ENCODE measurements at regions not wholly inside any gene's neighbourhood (a gene's known extent, or its start where the extent isn't known, plus 50 kb on each side); places are given as distances from the start of the nearest gene placed in this dataset.
A peak's percentile ranks its signal among the peaks of the same experiment; 100 is the strongest.

DNA sequence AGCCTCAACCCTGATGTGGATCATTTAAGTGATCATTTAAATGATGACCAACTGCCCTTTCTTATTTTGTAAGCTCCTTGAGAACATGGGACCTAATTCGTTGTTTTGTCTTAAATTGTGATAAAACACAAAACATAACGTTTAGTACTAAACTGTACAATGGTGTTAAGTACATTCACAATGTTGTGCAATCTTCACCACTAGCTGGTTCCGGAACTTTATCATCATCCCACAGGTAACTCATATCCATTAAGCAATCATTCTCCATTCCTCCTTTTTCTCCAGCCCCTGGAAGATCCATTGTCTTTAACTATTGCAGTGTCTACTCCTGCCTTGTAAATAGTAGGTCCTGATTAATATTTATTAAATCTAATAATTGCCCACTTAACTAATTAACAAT lies 460.5 kb upstream of the BRINP1 start:
- DNase-seq (ENCODE audit: low spot score): no peak

DNA sequence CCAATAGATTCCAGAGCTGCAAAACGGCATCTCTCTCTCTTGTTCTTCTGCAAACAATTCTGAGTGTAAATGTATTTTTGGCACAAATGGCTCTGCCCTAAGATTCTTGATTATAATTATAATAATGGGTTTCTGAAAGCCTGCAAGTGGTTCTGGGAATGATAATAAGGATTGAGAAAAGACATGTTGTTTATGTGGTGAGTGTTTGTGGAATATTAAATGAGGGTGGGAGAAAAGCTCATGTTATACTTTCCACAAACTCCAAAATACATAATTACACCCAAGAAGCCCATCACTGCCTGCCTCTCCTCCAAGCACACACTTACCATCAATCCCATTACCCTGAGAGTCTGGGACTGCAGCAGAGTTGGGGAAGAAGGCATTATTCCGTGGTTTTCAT lies 460.0 kb upstream of the BRINP1 start:
- DNase-seq (ENCODE audit: low spot score): no peak

DNA sequence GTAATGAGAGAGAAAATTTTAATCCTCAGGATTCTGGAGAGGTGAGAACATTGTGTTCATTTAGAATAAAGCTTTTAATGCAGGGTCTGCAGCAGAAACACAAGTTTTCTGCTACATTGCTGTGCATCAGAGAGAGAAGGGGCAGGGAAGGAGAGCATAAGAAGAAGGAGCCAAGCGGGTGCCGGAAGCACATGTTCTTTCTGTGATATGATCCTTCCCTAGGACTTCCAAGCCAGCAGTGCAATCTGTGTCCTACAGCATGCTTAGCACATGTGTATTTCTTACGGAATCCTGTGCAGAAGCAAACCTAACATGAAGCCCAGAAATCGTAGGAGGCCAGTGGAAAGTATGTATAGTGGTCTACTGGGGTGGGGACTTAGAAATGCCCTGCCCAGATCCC lies 458.3 kb upstream of the BRINP1 start:
- DNase-seq (ENCODE audit: low spot score): no peak

DNA sequence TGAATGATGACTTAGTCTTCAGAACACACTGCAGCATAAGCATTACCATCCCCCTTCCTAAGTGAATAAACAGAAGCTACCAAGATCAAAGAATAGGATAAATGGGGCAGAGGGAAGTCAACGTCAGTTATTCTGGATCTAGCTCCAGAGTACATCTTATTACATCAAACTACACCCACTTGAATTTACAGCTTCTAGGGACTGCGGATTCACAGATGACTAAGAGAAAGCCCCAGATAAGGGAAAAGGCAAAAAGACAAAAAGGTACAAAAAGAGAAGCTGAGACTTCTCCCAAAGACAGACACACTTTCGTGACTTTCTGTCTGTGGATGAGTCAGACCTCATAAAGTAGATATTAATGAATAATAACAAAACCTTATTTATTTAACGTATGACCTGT lies 457.9 kb upstream of the BRINP1 start:
- DNase-seq (ENCODE audit: low spot score): no peak

DNA sequence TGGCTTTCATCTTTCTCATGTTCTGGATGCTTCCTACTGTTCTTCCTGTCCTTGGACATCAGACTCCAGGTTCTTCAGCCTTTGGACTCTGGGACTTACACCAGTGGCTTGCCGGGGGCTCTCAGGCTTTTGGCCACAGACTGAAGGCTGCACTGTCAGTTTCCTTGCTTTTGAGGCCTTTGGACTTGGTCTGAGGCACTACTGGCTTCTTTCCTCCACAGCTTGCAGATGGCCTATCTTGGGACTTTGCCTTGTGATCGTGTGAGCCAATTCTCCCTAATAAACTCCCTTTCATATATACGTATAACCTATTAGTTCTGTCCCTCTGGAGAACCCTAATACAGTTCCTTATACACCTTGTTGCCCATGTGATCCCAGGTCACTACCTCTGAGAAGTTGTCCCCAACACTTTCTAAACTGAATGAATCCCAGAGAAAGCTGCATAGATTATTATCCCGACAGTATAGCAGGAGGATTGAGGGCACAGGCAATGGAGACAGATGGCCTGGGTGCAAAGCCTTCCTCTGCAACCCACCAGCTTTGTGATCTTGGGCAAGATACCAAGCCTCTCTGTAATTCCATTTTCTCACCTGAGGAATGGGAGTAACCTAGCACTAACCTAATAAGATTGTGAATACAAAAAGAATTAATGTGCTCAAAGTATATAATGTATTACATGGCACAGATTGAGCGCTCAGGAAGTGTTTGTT lies 449.6 kb upstream of the BRINP1 start:
- no peak for DNase-seq (ENCODE audit: low spot score)

DNA sequence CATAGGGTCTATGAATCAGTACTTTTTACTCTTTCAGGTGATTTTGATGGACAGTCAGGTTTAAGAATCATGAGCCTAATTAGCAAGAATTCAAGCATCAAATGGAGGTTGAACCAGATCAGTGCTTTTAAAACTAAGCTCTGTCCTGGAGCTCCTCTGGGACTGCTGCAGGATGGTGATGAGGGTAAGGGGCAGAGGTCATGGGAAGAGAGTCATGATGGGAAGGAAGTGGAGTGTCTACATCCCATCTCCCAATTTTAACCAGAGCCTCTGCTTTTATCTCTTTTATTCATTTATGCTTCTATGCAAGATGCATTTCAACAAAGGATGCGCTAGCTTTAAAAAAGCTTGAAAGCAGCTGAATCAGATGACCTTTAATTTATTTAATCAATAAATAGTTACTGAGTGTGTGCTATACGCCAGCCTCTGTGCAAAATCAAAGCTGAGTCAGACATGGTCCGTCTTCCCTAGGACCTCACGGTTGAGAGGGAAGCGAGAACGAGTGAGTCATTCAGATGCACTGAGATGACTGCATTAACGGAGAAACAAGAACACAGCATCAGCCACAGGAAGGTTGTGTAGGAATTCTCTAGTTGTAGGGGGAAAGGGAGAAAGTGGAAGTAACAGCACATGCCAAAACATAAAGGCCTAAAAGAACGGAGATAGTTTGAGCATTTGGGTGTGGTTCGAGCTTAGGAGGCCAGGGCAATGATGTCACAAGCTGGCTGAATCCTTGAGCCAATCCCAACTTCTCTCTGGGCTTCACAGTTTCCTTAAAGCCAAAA lies 441.6 kb upstream of the BRINP1 start:
- DNase-seq (ENCODE audit: low spot score): peak; percentile 23

DNA sequence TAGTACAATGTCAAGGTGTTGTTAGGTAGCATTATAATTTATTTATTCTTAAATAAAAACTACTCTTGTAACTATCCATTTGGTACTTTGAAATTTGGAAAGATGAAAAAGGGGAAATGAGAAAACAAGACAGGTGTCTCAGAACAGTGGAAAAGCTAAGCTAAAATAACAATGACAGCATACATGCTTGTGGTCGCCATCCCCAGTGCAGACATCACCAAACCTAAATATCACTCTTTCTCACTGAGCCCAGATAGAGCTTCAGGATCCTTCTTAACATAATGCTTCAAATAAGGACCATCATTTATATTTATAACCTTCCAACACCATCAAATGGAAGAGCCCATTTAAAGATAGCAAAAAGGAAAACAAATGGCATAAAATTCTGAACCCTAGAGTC lies 434.4 kb upstream of the BRINP1 start:
- no peak for DNase-seq (ENCODE audit: low spot score)

DNA sequence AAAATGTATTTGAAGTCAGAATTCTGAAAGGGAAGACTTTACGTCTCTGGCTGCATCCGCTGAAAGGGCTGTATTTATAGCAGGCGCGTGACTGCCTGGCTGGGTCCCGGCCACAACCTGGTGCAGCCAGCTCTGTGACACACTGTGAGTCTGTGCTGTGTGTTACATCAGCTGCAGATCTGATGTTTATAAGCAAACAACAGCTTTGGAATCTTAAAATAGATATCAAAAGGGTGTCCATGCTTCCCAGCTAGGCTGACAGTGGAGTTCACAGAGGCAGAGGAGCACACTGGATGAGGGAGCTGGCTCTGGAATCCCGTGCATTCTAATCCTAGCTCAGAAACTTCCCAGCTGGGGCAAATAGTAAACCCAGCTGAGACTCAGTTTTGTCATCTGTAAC lies 433.4 kb upstream of the BRINP1 start:
- peak; percentile 10 for DNase-seq (ENCODE audit: low spot score)

DNA sequence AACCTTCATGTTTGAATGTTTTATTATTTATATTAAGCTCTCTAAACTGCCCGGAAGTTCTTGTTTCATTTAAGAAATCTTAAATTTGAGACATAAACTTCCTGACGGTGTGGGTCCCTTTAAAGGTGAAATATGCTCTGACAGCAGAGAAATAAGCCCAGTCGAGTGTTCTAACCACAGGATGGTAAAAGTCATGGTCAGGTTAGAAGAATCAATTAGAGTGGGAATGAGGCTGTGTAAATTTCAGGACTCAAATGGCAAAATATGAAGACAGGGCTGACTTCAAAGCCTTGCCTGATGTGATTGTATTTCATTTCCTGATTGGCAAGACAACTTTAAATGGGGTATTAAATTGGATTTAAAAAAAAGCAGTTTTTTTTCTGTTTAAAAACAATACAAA lies 432.9 kb upstream of the BRINP1 start:
- DNase-seq (ENCODE audit: low spot score): no peak

DNA sequence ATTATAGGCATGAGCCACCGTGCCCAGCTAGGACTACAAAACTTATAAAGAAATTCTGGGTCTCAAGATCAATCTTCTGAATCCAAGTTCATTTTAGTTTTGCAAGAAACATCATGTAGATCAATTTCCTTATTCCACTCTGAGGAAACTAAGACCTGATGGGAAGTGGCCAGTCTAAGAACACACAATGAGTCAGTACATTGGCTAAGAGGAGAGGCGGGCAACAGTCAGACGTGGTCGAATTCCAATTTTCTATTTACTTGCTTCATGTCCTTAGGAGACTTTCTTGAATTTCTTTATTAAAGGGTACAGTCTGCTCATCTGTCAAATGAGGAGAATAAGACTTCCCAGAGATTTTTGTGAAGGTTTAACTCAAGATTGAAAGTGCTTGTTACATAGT lies 432.1 kb upstream of the BRINP1 start:
- no peak for DNase-seq (ENCODE audit: low spot score)

DNA sequence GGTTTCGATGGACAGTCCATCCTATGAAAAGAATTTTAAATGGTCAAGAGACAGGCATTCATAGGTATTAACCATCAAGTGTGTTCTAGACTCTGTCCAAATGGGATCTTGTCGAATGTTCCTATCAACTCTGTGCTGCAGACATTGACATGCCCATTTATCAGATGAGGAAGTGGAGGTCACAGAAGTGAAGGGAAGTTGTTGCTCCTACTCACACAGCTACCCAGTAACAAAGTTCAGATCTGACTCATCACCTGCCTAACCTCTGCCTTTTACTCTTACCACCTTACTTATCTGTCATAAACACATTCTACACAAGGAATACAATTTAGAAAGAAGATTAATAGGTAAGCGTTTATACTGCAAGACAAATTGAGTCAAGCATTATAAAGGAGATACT lies 426.2 kb upstream of the BRINP1 start:
- DNase-seq (ENCODE audit: low spot score): no peak

DNA sequence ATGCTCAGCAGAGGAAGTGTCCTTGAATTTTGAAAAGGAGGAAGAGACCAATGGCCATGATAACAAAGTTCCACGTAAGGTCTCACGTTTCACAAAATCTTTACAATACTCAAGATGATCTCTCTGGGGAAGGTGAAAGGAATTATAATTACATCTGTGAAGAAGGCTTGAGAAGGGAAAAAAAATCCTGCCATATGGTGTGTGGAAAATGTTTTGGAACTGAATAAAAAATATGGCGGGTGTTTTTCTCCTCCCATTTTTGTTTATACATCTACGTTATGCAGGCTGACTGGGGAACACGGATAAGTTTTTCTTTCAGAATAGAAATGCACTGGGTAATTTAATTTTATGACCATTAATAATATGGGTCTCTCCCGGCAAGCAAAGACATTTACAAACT lies 425.6 kb upstream of the BRINP1 start:
- DNase-seq (ENCODE audit: low spot score): no peak

DNA sequence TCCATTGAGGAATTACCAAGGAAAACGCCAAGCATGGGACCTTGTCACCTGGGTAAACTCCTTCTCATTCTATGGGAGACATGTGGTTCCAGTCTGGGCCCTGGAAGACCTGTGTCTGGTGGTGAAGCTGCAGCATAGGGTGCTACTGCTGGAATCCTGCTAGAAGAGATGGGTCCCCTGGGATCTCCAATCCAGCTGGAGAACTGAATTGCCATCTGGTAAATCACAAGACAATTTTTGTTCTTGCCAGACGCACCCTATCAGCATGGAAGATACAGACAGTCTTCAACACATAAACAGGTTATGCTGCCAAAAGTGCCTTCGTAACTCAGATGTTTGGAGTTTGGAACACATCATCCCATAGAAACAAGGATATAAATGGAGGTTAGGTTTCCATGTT lies 424.0 kb upstream of the BRINP1 start:
- no peak for DNase-seq (ENCODE audit: low spot score)

DNA sequence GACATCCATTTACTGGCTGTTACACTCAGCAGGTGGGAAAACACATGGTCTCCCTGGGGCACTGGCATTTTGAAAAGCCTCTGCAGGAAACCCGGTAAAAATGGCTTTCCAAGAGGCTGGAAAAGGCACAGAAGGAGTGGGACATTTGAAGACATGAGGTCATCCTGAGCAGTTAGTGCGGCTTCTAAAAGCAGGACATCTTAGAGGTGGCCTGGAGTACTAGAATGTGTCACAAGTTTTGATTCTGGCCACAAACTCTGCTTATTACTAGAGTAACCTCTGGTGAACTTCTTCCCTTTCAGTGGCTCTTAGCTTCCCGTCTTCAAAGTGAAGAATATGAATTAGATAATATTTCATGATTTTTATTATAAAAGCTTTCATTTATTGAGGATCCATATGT lies 423.0 kb upstream of the BRINP1 start:
- no peak for DNase-seq (ENCODE audit: low spot score)

DNA sequence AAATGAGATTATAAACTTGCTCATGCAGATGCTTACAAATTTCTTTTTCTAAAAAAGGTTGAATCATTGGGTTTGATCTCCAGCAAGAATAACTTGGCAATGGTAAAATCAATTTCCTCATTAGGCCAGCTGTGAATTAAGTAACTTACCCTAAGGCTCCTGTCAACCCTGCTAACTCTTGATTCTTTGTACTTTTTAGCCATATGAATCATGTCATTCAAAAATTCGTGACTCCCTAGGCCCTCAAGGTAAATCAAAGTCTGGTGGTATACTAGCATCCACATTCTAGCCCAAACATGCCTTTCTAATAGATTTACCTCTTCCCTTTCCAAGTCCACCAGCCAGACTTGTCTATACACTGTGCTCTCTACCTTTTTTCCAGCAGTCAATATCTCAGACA lies 420.8 kb upstream of the BRINP1 start:
- no peak for DNase-seq (ENCODE audit: low spot score)

DNA sequence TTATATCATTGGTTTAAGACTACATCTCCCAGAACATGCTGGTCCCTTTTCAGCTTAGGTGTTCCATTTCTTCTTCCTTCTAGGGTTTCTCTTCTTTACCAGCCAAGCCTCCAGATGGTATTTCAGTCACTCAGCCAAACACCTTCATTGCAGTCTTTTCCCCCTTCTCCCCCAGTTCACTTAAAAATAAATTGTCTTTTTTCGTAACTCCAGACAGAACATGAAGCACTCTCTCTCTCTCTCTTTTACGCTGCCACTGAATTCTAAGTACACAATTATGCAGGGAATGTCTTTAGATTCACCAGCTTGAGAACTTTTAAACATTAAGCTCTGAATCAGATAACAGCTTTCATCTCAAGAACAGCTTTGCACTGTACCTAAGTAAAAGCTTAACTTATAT lies 419.7 kb upstream of the BRINP1 start:
- DNase-seq (ENCODE audit: low spot score): no peak

DNA sequence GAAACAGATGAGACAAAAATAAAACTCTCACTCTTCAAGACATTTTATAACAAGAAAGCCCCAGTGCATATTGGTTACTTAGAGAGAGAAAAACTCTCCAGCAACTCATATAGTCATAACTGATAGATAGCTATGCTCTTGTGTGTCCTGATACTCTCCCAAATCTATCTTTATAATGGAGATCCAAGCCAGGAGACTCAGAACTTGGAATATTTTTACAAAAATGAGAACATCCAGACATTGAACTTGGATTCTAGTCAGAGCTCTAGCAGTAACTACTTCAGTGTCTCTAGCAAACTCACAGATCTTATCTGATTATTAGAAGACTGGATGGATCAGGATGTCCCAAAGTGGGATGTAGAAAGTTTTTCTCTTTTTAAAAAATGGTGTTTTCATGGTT lies 412.7 kb upstream of the BRINP1 start:
- DNase-seq (ENCODE audit: low spot score): no peak

DNA sequence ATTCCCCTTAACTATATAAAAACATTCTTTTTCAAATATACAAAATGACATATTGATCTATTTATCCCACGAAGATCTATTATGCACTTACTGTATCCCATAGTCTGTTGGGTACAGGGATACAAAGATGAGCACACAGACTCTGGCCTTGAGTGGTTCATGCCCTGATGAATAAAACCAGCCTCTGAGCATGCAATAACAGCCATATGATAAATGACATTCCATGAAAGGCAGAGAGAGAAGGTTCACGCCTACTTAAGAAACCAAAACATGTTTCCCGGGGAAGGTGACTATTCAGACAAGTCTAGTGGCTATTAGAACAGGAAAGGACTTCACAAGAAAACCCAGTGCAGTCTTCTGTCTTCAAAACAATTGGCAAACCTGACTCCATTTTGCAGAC lies 406.2 kb upstream of the BRINP1 start:
- DNase-seq (ENCODE audit: low spot score): no peak

DNA sequence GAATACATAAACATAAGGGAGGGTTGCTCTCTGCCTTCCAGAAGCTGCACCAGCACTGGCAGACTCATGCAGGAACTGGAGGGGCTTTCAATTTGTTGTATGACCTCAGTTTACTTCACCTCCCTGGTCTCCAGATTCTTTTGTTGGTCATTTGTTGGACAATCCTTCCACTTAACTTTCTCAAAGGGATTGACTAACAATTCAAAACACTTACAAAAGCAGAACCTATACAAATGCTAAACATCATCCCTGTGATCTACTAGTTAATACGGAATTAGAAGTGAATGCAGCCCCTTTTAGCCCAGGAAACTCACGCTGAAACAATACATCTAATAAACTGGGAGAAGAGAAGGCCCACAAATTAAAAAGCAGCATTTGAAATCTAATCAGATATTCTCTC lies 404.6 kb upstream of the BRINP1 start:
- no peak for DNase-seq (ENCODE audit: low spot score)

DNA sequence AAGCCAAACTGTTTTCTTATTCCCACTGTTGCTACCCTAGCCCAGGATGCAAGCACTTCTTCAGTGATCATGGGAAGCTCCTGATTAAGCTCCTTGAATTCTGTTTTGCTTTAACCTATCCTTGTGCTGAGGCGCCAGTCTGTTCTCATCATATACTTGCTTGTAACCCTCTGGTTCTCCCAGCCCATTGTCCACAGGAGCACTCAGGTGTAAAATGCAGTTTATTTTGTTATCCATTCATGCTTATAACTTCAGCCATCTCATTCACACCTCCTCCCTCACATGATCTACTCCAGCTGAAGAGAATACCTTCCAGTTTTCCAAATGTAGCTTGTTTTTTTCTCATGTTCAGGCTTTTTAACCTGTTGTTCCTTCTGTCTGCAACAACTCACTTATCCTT lies 402.1 kb upstream of the BRINP1 start:
- DNase-seq (ENCODE audit: low spot score): no peak

DNA sequence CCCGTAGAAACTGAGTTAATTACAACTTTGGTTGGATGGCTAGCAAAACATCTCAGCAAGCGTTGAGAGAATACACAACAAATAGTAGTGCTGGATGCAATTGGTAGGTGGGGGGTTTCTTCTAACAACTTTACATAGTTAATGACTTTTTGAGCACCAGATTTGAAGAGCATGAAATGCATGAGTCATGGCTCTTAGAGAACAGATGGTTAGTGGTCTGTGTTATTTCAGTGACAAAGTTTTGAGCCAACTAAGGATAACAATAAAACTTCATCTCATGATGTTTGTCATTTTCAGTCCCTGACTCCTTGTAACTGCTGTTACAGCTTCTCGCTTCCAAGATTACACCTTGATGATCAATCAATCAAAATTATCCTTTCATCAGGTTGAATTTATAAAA lies 399.0 kb upstream of the BRINP1 start:
- no peak for DNase-seq (ENCODE audit: low spot score)

DNA sequence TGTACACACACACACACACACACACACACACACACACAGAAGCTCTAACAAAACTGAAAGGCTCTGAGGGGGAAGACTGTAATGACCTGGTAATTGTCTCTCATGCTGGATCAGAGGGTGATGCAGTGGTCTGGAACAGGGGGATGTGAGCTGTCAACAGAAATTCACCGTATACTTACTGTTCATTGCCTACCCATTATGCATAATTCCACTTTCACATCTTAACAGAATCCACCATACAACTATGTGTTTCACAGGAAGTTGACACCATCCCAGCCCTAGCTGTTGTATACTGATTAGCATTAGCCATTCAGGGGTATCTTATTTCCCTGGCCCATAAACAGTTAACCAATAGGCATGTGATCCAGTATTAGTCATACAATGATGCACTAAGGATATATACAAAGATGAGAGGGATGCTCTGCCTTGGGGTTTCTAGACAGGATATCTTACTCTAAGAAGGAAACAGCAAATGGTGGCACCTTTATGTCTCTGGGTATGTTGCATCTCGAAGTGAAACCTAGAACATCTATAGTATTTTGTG lies 396.5 kb upstream of the BRINP1 start:
- DNase-seq (ENCODE audit: low spot score): no peak

DNA sequence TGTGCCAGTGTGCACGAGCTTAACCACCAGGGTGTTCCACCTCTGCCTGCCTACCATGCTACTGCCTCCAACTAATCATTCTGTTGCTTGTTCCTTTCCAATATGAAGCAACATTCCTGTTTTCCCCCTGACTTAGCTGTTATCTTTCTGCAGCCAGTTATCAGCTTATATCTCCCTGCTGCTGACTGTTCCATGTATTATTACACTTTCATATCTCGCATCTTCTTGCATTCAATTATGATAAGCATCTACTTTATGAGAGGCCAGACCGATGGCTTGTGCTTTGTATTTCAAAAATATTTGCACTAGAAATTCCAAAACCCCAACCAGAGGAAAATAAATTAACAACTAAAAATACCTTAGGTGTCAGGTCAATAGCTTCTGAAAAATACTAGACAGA lies 394.0 kb upstream of the BRINP1 start:
- no peak for DNase-seq (ENCODE audit: low spot score)

DNA sequence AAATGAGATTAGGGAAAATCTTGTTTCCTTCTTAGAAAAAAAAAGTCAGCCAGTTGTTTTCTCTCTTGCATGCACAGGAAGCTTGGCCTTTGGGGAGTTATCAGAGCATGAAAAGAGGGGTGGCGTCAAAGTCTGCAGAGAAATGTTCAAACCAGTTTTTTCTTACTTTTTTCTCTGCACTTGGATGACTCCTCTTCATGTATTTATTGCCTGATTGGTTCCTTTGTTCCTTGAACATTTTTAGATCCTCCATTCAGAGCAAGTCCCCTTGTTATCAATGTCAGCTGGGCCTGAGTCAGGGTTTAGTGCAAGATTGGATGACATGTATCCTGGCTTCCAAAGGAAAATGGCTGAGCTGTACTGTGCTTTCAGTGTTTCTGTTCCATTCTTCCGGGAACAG lies 392.6 kb upstream of the BRINP1 start:
- no peak for DNase-seq (ENCODE audit: low spot score)
